ENCODE measurements at regions not wholly inside any gene's neighbourhood (a gene's known extent, or its start where the extent isn't known, plus 50 kb on each side); places are given as distances from the start of the nearest gene placed in this dataset.
"Not testable (repeated sequence)": the region's sequence is repeated elsewhere in the genome, so short reads cannot be mapped to it uniquely, and the experiment has no call there.

GRCh38 chr2:220758376-220758775, 813.7 kb downstream of the EPHA4 start:
- H3K36me3 ChIP-seq (replicated peaks in 1 of 2; ENCODE audit: control insufficient read depth in 2 of 2, insufficient read depth in 2 of 2, low read length in 2 of 2); DNase-seq (ENCODE audit: low spot score); H2BK120ac ChIP-seq (ENCODE audit: low read depth, low read length); H2AFZ ChIP-seq (ENCODE audit: low read length); H2BK5ac ChIP-seq (ENCODE audit: low read length); H3K79me1 ChIP-seq (ENCODE audit: low read depth, low read length); H3K9ac ChIP-seq (ENCODE audit: low read depth, low read length, poor library complexity); H4K8ac ChIP-seq (ENCODE audit: low read depth, low read length); H3K4ac ChIP-seq (ENCODE audit: low read length); H3K4me2 ChIP-seq (ENCODE audit: insufficient read depth, low read length, poor library complexity, severe bottlenecking); H3K14ac ChIP-seq (ENCODE audit: low read length); H3K9me3 ChIP-seq (replicated peaks in 1 of 2; ENCODE audit: control insufficient read depth in 2 of 2, insufficient read depth in 1 of 2, low read depth in 1 of 2, low read length in 2 of 2); H2BK15ac ChIP-seq (ENCODE audit: low read length); H3K4me1 ChIP-seq (ENCODE audit: control insufficient read depth in 2 of 2, insufficient read depth in 1 of 2, low read depth in 1 of 2, low read length in 2 of 2); H3K27me3 ChIP-seq (ENCODE audit: control insufficient read depth in 3 of 3, insufficient read depth in 3 of 3, low read depth in 1 of 3, low read length in 3 of 3); H3K27ac ChIP-seq (replicated peaks; ENCODE audit: low read length); H4K91ac ChIP-seq (ENCODE audit: low read depth, low read length, poor library complexity); H2BK12ac ChIP-seq (ENCODE audit: low read length); H3K4me3 ChIP-seq (ENCODE audit: low read length in 2 of 2); H3K23ac ChIP-seq (ENCODE audit: low read depth, low read length, poor library complexity); H2AK5ac ChIP-seq (ENCODE audit: low read depth, low read length); H3K18ac ChIP-seq (ENCODE audit: low read length): not testable (repeated sequence)
- WGBS, 2 donors (ENCODE audit: extremely low coverage in 2 of 2, insufficient read length in 2 of 2, insufficient replicate concordance in 1 of 2): no CpG with 5 or more reads among the region's 5 CpGs

DNA sequence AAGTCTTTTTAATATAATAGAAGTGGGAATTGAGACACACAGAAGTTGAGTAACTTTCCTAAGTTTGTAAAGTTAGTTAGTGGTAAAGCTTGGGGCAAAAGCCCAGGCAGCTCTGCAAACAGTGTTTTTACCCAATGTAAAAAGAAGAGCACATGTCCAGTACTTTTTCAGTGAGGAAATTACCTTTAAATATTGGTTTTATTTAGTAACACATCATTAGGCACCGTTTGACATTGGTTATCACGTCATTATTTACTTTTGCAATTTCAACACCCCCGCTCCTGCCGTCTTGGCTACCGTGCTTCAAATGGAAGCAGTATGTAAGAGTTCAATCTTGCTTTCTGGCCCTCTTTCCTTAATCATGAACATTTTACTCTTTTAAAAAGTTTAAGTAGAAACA, 807.9 kb downstream of the EPHA4 start:
- no peak overlapping the region for H3K18ac ChIP-seq (ENCODE audit: low read length)
- H3K27ac ChIP-seq (replicated peaks; ENCODE audit: low read length): no peak overlapping the region
- WGBS, 2 donors (ENCODE audit: extremely low coverage in 2 of 2, insufficient read length in 2 of 2, insufficient replicate concordance in 1 of 2): no CpG with 5 or more reads among the region's 5 CpGs
- H2BK5ac ChIP-seq (ENCODE audit: low read length): no peak overlapping the region
- H3K4me3 ChIP-seq (ENCODE audit: low read length in 2 of 2): no peak overlapping the region
- no peak overlapping the region for H2AK5ac ChIP-seq (ENCODE audit: low read depth, low read length)
- H3K4me1 ChIP-seq (ENCODE audit: control insufficient read depth in 2 of 2, insufficient read depth in 1 of 2, low read depth in 1 of 2, low read length in 2 of 2): peaks cover 2% of the 10 kb centered on the region in 2 donors
- no peak overlapping the region for H3K4ac ChIP-seq (ENCODE audit: low read length)
- H4K8ac ChIP-seq (ENCODE audit: low read depth, low read length): no peak overlapping the region
- H2BK120ac ChIP-seq (ENCODE audit: low read depth, low read length): no peak overlapping the region
- no peaks in the 10 kb centered on the region for H3K27me3 ChIP-seq (ENCODE audit: control insufficient read depth in 3 of 3, insufficient read depth in 3 of 3, low read depth in 1 of 3, low read length in 3 of 3)
- DNase-seq (ENCODE audit: low spot score): no peak
- no peak overlapping the region for H3K23ac ChIP-seq (ENCODE audit: low read depth, low read length, poor library complexity)
- H4K91ac ChIP-seq (ENCODE audit: low read depth, low read length, poor library complexity): no peak overlapping the region
- no peak overlapping the region for H2BK15ac ChIP-seq (ENCODE audit: low read length)
- H3K9ac ChIP-seq (ENCODE audit: low read depth, low read length, poor library complexity): no peak overlapping the region
- no peak overlapping the region for H3K14ac ChIP-seq (ENCODE audit: low read length)
- H2BK12ac ChIP-seq (ENCODE audit: low read length): no peak overlapping the region
- no peak overlapping the region for H3K4me2 ChIP-seq (ENCODE audit: insufficient read depth, low read length, poor library complexity, severe bottlenecking)
- H2AFZ ChIP-seq (ENCODE audit: low read length): no peak overlapping the region
- no peaks in the 10 kb centered on the region for H3K9me3 ChIP-seq (replicated peaks in 1 of 2; ENCODE audit: control insufficient read depth in 2 of 2, insufficient read depth in 1 of 2, low read depth in 1 of 2, low read length in 2 of 2)
- no peaks in the 10 kb centered on the region for H3K79me1 ChIP-seq (ENCODE audit: low read depth, low read length)
- no peaks in the 10 kb centered on the region for H3K36me3 ChIP-seq (replicated peaks in 1 of 2; ENCODE audit: control insufficient read depth in 2 of 2, insufficient read depth in 2 of 2, low read length in 2 of 2)

GRCh38 chr2:220767591-220768255, 804.4 kb downstream of the EPHA4 start:
- no CpG with 5 or more reads among the region's 3 CpGs for WGBS, 2 donors (ENCODE audit: extremely low coverage in 2 of 2, insufficient read length in 2 of 2, insufficient replicate concordance in 1 of 2)
- Histone ChIP-seq H3K27me3 (ENCODE audit: control insufficient read depth in 3 of 3, insufficient read depth in 3 of 3, low read depth in 1 of 3, low read length in 3 of 3) (no peaks in the 10 kb centered on the region), H2BK12ac (ENCODE audit: low read length) (no peak overlapping the region), H3K4me1 (ENCODE audit: control insufficient read depth in 2 of 2, insufficient read depth in 1 of 2, low read depth in 1 of 2, low read length in 2 of 2) (peaks cover 2% of the 10 kb centered on the region in 2 donors), H2BK15ac (ENCODE audit: low read length) (no peak overlapping the region), H3K36me3 (replicated peaks in 1 of 2; ENCODE audit: control insufficient read depth in 2 of 2, insufficient read depth in 2 of 2, low read length in 2 of 2) (no peaks in the 10 kb centered on the region), H2AFZ (ENCODE audit: low read length) (no peak overlapping the region), H3K14ac (ENCODE audit: low read length) (no peak overlapping the region), H2BK120ac (ENCODE audit: low read depth, low read length) (no peak overlapping the region), H3K9ac (ENCODE audit: low read depth, low read length, poor library complexity) (no peak overlapping the region), H3K9me3 (replicated peaks in 1 of 2; ENCODE audit: control insufficient read depth in 2 of 2, insufficient read depth in 1 of 2, low read depth in 1 of 2, low read length in 2 of 2) (no peaks in the 10 kb centered on the region), H3K4me2 (ENCODE audit: insufficient read depth, low read length, poor library complexity, severe bottlenecking) (no peak overlapping the region), H3K18ac (ENCODE audit: low read length) (no peak overlapping the region), H3K79me1 (ENCODE audit: low read depth, low read length) (no peaks in the 10 kb centered on the region), H2BK5ac (ENCODE audit: low read length) (no peak overlapping the region), H3K4me3 (ENCODE audit: low read length in 2 of 2) (no peak overlapping the region), H2AK5ac (ENCODE audit: low read depth, low read length) (no peak overlapping the region), H4K8ac (ENCODE audit: low read depth, low read length) (no peak overlapping the region), H3K4ac (ENCODE audit: low read length) (no peak overlapping the region), H3K23ac (ENCODE audit: low read depth, low read length, poor library complexity) (no peak overlapping the region), H4K91ac (ENCODE audit: low read depth, low read length, poor library complexity) (no peak overlapping the region), H3K27ac (replicated peaks; ENCODE audit: low read length) (no peak overlapping the region)
- DNase-seq (ENCODE audit: low spot score): no peak

- H3K9me3 ChIP-seq (replicated peaks in 1 of 2; ENCODE audit: control insufficient read depth in 2 of 2, insufficient read depth in 1 of 2, low read depth in 1 of 2, low read length in 2 of 2): peaks cover 0 to 3% of the 10 kb centered on the region in 2 donors
- H2BK12ac ChIP-seq (ENCODE audit: low read length): no peak overlapping the region
- H3K9ac ChIP-seq (ENCODE audit: low read depth, low read length, poor library complexity): no peak overlapping the region
- no peak overlapping the region for H2AK5ac ChIP-seq (ENCODE audit: low read depth, low read length)
- no peak overlapping the region for H3K27ac ChIP-seq (replicated peaks; ENCODE audit: low read length)
- no peak overlapping the region for H3K4me2 ChIP-seq (ENCODE audit: insufficient read depth, low read length, poor library complexity, severe bottlenecking)
- H3K79me1 ChIP-seq (ENCODE audit: low read depth, low read length): no peaks in the 10 kb centered on the region
- no peak overlapping the region for H3K23ac ChIP-seq (ENCODE audit: low read depth, low read length, poor library complexity)
- no peak overlapping the region for H2BK15ac ChIP-seq (ENCODE audit: low read length)
- peaks cover 4% of the 10 kb centered on the region in 2 donors for H3K4me1 ChIP-seq (ENCODE audit: control insufficient read depth in 2 of 2, insufficient read depth in 1 of 2, low read depth in 1 of 2, low read length in 2 of 2)
- no peaks in the 10 kb centered on the region for H3K36me3 ChIP-seq (replicated peaks in 1 of 2; ENCODE audit: control insufficient read depth in 2 of 2, insufficient read depth in 2 of 2, low read length in 2 of 2)
- no peak overlapping the region for H4K91ac ChIP-seq (ENCODE audit: low read depth, low read length, poor library complexity)
- H3K27me3 ChIP-seq (ENCODE audit: control insufficient read depth in 3 of 3, insufficient read depth in 3 of 3, low read depth in 1 of 3, low read length in 3 of 3): no peaks in the 10 kb centered on the region
- H2BK5ac ChIP-seq (ENCODE audit: low read length): no peak overlapping the region
- no peak overlapping the region for H4K8ac ChIP-seq (ENCODE audit: low read depth, low read length)
- no peak overlapping the region for H3K18ac ChIP-seq (ENCODE audit: low read length)
- H3K4me3 ChIP-seq (ENCODE audit: low read length in 2 of 2): no peak overlapping the region
- H2AFZ ChIP-seq (ENCODE audit: low read length): no peak overlapping the region
- no peak overlapping the region for H3K4ac ChIP-seq (ENCODE audit: low read length)
- no peak for DNase-seq (ENCODE audit: low spot score)
- no peak overlapping the region for H2BK120ac ChIP-seq (ENCODE audit: low read depth, low read length)
- no CpG with 5 or more reads among the region's 2 CpGs for WGBS, 2 donors (ENCODE audit: extremely low coverage in 2 of 2, insufficient read length in 2 of 2, insufficient replicate concordance in 1 of 2)
- no peak overlapping the region for H3K14ac ChIP-seq (ENCODE audit: low read length)
Measured at GRCh38 chr2:220775856-220776488, 796.1 kb downstream of the EPHA4 start.

All from neuronal stem cell (in vitro differentiated cells).